Stimulated activated CD4-positive, alpha-beta T cell treated with anti-CD3 and anti-CD28 coated beads, Interleukin-15, amount 100 ng/mL, for 24 hours (primary cell): ENCODE measurements at regions not wholly inside any gene's neighbourhood (a gene's known extent, or its start where the extent isn't known, plus 50 kb on each side); places are given as distances from the start of the nearest gene placed in this dataset.
A peak's percentile ranks its signal among the peaks of the same experiment; 100 is the strongest.
"Not testable (repeated sequence)": the region's sequence is repeated elsewhere in the genome, so short reads cannot be mapped to it uniquely, and the experiment has no call there.

Source experiments
- DNase-seq: peaks from one replicate; pipeline ENCODE4 v3.0.0-alpha.2; 2020

DNA sequence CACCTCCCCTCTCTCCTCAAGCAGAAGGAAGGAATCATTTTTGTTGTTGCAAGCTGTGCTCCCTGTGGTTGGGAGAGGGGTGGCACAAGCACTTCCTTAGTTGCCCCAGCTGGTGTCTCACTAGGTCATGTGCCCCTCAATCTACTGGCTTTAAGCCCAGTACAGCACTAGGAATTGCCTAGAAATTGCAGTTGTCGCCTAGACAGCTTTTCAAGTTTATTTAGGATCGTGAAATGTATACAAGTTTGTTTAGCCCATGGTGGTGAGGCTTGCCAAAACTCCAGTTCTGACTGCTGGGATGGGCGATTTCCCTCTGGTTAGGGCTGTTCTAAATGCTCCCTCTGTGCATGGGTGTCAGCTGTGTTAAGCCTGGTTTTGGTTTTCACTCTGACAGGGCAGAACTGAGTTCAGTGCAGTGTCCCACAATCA is 126.8 kb upstream of the ZNF644 start:
- no peak for DNase-seq

DNA sequence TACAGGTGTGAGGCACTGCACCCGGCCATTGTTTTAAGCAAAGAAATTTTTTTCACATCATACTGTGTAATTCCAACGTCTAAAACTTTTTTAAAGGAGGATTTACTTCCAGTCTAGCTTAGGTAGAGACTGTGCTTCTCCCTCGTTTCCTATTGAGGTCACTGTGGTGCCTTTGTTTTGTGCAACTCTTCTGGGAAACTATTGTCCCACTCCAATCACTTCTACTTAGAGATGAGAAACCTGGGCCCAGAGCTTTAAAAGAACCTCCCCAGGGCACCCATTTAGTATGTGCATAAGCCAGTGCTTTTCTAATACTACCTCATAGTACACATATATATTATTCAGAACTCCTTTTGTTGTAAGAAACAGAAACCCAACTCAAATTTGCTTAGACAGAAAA is 120.0 kb upstream of the ZNF644 start:
- DNase-seq = no peak

DNA sequence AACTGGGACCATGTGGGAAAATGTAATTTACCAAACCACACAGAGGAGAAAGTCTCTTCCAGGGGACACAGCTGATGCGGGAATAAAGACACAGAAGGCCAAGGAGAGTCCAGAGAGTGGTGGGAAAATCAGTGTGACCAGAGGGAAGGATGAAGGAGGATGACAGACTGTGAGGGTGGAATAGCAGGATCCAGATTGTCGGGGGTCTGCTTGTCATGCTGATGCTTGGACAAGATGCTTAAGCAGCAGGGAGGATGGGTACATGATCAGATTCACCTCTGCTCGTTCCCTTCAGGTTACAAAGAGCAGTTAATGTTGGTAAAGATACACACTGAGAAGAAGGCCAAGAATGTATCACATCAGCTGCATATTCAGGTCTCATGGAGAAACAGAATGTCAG is 117.1 kb upstream of the ZNF644 start:
- no peak for DNase-seq

DNA sequence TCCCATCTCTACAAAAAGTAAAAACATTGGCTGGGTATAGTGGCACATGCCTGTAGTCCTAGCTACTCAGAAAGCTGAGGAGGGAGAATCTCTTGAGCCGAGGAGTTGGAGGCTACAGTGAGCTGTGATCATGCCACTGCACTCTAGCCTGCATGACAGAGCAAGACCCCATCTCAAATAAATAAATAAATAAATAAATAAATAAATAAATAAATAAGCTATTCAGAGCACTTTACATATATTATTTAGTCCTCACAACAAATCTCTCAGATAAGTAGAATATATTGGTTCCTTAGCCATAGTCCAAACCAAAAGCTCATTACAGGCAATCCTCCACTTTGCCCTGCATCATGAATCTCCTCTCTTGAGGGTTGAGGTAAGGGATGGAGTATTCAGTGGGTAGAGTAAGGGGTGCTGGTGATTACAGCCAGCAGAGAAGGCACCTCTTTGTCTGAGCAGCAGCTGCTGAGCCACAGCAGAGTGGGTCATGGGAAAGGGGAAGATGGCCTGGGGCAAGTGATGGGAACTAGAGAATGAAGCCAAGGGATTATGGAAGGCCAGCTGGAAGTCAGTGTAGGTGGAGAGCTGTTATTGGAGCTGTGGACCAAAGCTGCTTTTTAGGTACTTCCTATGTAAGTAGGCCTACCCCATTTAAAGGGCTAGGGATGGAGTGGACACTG is 115.5 kb upstream of the ZNF644 start:
- no peak for DNase-seq

DNA sequence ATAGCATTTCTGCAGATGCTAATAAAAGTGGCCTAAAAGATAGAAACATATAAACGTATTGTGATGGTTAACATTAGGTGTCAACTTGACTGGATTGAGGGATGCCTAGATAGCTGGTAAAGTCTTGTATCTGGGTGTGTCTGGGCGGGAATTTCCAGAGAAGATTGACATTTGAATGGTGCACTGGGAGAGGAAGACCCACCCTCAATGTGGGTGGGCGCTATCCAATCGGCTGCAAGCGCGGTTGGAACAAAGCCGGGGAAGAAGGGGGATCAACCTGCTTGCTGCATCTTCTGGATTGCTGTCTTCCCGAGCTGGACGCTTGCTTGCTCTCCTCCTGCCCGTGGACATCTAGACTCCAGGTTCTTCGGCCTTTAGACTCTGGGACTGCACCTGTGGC is 114.0 kb upstream of the ZNF644 start:
- DNase-seq = no peak

DNA sequence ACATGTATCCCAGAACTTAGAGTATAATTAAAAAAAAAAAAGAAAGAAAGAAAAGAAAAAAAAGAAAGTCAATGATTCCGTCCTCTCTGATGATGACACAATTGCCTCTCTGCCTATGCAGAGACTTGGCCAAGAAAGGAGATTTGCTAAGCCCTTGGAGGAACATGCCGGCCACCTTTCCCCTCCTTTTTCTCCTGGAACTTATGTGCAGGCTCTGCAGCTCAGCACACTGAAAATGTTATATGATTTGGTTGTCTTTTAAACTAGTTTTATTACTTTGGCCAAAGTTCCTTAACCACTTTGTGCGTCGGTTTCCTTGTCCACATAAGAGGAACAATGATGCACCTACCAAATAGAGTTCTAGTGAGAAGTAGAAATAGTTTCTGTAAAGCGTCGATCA is 111.4 kb upstream of the ZNF644 start:
- DNase-seq = no peak

DNA sequence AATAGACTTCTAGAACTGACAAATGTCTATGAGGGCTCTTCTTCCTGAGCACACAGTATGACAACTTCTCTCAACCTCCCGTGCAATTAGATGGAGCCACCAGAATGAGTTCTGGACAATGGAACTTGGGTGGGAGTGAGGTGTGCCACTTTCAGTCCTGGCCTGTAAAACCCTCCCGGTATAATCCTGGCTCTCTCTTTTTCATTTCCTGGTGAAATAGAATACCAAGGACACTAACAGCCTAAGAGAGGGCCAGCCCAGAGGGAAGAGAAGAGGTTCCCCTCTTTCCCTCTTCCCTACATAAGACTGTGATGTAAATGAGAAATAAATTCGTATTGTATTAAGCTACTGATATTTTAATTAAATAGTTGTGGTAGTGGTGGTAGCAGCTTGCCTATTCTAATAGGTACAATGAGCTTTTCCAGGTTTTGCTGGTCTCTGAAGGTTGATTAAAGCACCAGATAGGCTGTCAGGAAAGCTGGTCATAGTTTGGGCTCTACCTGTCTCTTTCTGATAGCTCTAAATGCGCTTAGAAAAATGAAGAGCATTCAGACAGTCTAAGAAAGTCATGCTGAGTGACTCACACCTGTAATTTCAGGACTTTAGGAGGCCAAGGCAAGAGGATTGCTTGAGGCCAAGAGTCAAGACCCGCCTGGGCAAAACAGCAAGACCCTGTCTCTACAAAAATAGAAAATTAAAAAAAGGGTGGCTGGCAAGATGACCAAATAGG is 108.6 kb upstream of the ZNF644 start:
- DNase-seq = no peak

DNA sequence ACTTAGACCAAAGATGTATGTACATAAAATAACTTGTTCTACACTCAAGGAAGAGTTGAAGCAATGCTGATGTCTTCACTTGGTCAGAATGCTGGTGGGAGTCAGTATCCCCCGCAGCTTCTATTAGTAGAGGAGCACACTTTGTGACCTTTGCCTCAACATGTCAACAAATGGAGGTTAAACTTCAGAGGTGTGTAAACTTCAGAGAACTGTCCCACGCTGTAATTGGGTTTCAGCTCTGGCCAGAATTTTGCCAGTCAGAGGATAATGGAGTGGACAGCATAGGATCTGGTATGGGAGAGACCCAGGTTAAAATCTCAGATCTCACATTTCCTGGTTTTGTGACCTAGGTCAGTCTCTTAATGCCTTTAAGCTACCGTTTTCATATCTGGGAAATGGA is 107.6 kb upstream of the ZNF644 start:
- no peak for DNase-seq

DNA sequence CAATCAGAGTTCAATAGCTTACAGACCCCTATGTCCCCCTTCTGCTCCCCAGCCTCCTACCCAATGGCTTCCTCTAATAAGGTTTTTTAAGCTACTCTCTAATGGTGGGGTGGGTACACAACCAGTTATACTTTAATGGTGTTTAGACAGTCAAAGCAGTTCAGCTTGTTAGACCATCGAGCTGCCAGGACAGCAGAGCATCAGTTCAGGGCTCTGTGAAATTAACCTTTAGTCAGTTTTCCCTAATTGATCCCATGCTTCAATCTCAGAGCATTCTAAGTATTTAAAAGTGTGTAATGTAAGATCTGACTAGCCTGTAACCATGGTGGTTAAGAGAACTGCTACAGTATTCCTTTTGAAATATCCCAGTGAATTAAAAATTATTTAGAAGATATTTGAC is 107.2 kb upstream of the ZNF644 start:
- DNase-seq = no peak

DNA sequence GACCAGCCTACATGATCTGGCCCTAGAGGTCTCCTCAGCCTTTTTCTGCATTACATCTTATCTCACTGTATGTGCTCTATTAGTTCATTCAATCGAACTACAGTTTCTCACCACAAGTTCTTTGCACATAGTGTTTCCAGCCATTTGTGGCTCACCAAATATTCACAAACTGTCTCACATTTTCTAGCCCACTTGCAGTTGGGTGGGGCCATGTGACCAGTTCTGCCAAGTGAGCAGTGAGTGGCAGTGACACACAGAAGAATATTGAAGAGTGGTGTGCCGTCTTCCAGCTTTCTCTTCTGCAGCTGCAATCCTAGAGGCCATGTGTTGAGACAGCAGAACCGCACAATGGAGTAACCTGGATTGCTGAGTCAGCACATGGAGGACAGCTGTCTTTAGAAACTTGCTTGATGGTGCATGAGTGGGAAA is 103.2 kb upstream of the ZNF644 start:
- DNase-seq = peak; percentile 63

DNA sequence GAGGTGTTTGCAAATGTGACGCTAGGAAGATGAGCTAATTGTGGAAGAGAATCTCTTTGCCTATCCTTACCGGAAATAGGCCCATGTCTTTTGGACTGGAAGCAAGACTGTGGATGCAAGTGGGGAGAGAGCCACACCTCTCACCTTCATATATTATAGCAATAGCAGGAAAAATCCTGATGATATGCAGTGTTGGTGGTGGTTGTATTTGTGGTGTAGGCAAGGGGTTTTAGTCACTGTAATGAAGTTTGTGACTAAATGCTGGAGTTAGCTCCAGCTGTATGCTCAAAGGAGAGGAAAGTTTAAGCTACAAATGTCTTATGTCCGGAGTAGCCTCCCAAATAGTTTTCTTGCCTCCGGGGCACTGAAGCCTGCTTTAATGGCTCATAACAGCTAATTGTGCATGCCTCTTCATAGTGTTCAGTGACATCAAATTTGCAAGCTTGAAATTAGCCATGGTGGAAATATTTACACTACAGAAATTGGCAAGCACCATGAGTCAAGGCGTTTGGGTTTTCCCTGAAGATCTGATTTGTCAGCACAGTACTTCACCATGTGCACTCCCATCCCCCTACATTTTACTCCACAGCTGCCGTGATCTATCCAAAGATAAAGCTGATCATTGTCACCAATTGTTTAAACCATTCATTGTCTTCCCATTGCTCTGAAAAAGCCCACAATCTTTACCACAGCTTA is 102.6 kb upstream of the ZNF644 start:
- DNase-seq = peak; percentile 41

DNA sequence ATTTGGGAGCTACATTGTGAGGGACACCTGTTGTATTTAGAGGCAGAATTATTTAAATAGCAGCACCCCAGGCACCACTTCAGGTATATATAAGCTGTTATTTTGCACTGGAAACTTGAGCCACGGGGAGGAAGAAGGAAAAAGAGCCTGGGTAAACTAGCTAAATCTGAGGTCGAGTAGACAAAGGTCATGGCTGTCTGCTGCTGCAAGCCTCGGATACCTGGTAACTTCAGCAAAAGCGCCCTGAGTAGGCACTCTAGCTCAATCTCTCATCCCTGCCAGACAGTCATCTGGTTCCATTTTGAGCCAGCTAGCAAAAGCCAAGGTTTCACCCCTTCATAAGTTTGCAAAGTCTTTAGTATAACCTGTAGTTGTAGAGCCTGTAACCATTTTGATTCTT is 101.9 kb upstream of the ZNF644 start:
- DNase-seq = peak; percentile 8

DNA sequence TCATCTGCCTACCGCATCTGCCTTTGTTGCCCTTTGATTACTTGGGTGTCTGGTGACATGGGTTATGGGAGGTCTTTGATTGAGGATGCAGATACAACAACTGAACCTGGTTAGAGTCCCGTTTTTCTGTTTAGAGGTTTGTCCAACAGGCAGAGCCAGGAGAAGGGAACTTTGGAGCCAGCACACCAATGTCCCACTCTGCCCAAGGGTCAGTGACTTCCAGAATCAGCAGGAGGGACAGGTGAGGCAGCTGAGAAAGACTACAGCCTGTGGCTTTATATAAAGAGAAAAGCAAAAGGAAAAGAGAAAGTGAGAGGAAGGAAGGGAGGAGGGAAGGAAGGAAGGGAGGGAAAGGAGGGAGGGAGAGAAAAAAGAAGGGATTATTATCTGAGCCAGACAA is 101.5 kb upstream of the ZNF644 start:
- DNase-seq = no peak

DNA sequence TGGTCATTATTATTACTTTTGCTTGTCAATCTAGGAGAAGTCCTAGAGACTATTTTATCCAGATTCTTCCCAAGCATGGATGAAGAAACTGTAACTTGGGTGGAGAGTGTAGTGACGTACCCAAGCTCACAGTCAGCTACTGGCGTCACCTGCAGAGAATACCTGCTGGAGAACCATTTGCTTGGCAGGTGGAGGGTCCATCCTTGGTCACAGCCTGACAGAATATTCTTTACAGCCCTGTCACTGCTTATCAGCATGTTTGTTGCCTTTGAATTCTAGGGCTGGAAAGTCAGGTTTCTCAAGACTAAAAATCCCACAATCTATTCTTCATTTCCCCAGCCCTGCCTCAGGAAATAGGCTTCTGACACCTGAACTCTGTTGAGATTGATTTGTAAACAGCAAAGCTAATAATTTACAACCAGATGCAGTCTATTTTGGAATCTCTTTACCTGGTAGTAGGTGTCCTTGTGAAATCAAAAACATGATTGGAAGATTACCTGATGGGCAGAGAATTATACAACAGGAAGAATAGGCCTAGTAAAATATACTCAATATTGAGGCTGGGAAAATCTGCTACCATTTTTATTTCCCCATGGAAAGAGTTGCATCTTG is 100.4 kb upstream of the ZNF644 start:
- DNase-seq = no peak

DNA sequence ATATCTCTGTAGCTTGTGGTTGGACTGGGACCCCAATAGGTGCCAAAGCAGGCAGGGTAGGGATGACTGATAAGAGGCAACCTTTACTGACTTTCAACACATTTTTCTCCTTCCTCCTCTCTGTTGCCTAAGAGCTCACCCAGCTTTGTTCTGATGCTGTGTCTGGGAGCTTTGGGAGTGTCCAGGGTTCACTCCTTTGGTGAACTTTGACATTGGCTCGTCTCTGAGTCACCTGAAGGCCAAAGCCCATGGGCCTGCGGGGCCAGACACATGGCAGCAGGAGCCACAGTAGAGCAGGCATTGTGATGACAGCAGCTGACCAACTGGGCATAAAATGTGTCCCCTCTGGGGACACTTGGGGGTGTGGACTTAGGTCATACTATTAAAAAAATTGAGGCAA is 99.5 kb upstream of the ZNF644 start:
- DNase-seq = no peak

DNA sequence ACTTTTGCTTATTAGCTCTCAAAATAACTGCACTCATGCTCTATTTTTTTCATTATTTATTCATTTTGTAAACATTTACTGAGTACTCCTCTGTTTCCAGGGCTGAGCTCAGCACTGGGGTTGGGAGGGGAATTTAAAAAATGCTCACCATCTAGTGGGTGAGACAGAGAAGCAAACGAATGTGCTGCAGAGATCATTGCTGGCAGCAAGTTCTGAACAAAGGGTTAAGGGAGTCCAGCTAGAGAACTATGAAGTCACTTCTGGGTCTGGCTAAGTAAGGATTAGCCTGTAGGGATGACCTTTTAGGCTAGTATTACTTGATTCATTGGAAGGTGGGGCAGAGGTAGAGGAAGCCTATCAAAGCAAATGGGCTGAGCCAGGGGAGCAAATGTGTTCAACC is 99.1 kb upstream of the ZNF644 start:
- no peak for DNase-seq

DNA sequence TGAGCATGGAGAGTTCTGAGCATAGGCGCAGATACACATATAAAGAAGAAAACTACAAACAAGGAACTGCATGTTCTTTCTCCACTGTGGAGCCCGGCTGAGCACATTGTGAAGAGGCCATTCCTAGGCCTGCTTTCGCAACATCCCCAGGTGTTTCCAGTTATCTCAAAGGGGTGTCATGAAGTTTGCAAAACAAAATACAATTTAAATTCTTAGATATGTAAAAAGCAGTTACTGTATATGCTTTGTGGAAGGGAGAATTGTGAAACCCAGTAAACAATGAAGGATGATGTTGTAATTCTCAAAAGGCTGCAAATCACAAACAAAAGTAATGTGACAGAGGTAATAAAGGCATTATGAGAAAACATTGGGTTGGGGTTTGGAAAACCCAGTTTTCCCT is 98.6 kb upstream of the ZNF644 start:
- no peak for DNase-seq

DNA sequence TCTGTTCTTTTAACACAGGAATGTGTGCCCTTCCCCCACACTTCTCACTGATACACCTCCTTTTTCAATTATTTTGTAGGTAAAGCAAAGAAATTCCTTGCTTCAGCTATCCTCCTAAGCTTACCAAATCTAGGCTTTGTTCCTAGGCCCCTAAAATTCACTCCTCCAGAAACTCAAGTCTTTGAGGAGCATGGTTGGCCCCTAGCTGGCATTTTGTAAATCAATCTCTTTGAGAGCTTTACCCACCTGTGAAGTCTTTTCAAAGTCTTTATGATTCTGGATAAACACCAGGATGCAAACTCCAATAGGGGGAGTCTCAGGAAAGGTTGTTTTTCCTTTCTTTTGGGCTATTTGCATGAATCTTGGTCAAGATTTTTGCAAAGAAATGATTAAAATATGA is 82.9 kb upstream of the ZNF644 start:
- no peak for DNase-seq

DNA sequence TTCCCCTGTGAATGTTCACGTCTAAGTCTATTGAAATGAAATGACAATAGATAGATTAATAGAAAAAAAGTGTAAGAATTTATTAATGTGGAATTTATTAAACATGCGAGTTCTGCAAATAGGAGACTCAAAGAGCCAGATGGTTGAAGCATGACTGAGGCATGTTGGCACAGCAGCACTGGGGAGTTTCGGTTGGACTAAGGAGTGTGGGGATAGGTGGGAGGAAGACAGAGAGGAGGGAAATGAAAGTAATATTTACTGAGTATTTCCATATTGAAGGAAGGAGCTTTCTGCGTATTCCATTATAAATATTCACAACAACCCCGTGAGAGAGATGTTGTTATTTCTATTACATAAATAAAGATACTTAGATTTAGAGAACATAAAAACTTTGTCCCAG is 79.5 kb upstream of the ZNF644 start:
- no peak for DNase-seq

DNA sequence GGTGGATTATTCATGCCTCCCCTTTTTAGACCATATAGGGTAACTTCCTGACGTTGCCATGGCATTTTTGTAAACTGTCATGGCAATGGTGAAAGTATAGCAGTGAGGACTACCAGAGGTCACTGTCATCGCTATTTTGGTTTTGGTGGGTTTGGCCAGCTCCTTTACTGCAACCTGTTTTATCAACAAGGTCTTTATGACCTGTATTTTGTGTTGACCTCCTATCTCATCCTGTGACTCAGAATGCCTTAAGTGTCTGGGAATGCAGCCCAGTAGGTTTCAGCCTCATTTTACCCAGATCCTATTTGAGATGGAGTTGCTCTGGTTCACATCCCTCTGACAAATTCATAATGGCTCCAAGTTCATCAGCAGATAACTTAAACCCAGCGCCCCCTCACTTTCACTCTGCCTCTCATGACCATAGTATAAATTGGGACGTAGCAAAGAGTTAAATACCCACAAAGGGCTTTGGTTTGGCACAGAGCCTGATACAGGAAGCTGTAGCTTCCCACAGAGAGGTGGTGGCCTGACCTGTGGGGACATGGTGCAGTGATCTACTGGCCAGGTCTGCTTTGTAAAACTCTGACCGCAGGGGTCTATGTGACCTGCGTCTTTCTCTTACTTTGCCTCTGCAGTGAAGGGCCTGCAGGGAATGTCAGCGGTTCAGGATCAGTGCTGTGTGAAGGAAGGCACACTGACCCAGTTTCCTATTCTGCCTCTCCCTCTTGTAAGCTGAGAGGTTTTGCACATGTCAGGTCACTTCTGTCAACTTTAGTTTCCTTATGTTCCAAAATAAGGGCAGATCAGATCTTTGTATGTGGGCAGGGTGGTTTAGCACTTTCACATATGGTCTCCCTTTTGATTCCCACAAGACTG is 78.1 kb upstream of the ZNF644 start:
- DNase-seq = peak; percentile 2

DNA sequence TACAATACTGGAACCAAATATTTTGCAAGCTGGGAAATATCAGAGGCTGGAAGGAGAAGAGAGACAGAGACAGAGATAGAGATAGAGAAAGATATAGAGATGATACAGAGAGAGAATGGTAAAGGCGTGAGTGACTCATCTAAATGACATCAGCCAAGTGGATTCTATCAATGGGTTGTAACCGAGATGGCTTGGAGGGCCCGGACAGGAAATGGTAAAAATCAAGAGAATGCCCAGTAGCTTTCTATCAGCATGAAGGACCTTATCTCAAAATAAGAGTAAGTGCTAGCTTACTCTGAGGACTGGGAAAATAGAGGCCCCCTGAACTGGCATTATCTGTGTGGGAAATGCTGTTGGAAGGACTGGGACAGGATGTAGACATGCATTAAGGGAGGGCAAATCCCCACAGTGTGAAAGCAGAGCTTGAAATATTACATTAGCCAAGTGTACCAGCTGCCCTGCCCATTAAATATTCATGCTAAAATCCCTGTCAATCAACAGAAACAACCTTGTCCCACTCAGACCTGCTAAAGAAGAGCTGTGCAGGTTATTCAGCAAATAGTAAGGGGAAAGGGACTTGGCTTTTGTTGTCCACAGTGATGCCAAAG is 76.6 kb upstream of the ZNF644 start:
- DNase-seq = no peak

DNA sequence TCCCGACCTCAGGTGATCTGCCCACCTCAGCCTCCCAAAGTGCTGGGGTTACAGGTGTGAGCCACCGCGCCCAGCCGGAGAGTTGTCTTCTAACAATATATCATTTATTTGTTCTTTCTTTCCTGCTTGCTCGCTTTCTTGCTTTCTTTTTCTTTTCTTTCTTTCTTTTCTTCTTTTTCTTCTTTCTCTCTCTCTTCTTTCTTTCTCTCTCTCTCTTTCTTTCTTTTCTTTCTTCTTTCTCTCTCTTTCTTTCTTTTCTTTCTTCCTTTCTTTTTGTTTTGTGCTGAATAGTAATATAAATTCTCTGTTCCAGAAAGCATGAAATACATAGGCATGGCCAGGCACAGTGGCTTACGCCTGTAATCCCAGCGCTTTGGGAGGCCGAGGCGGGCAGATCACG is 73.5 kb upstream of the ZNF644 start:
- not testable (repeated sequence) for DNase-seq
